Stimulated activated CD8-positive, alpha-beta memory T cell treated with anti-CD3 and anti-CD28 coated beads, Interleukin-4, amount 100 ng/mL, for 48 hours (primary cell): ENCODE measurements at regions not wholly inside any gene's neighbourhood (a gene's known extent, or its start where the extent isn't known, plus 50 kb on each side); places are given as distances from the start of the nearest gene placed in this dataset.

Experiments
- DNase-seq: peaks from one replicate; pipeline ENCODE4 v3.0.0-alpha.2; 2020

- DNase-seq, result no peak
These were observed 267.7 kb downstream of the BCL11A start for GRCh38 chr2:60285626-60286316.

GRCh38 chr2:60283626-60284025, 269.8 kb downstream of the BCL11A start:
- DNase-seq, result no peak

- DNase-seq, result no peak
These were observed 270.6 kb downstream of the BCL11A start for GRCh38 chr2:60282886-60283285.

GRCh38 chr2:60281730-60282129, 271.7 kb downstream of the BCL11A start:
- DNase-seq, result no peak

GRCh38 chr2:60280238-60280637, 273.2 kb downstream of the BCL11A start:
- no peak for DNase-seq

- DNase-seq, result no peak
These were observed 274.5 kb downstream of the BCL11A start for GRCh38 chr2:60278906-60279305.

GRCh38 chr2:60275958-60276357, 277.5 kb downstream of the BCL11A start:
- no peak for DNase-seq

- no peak for DNase-seq
These were observed 279.6 kb downstream of the BCL11A start for GRCh38 chr2:60273836-60274235.

GRCh38 chr2:60271713-60272112, 281.7 kb downstream of the BCL11A start:
- DNase-seq, result no peak

- no peak for DNase-seq
These were observed 282.3 kb downstream of the BCL11A start for GRCh38 chr2:60271131-60271530.

- no peak for DNase-seq
These were observed 284.8 kb downstream of the BCL11A start for GRCh38 chr2:60268661-60269060.

- no peak for DNase-seq
These were observed 285.4 kb downstream of the BCL11A start for GRCh38 chr2:60268032-60268431.

GRCh38 chr2:60267122-60267521, 286.3 kb downstream of the BCL11A start:
- no peak for DNase-seq

- no peak for DNase-seq
These were observed 291.3 kb downstream of the BCL11A start for GRCh38 chr2:60262178-60262577.

- DNase-seq, result no peak
These were observed 292.7 kb downstream of the BCL11A start for GRCh38 chr2:60260639-60261296.

GRCh38 chr2:60259781-60260180, 293.7 kb downstream of the BCL11A start:
- DNase-seq, result no peak

GRCh38 chr2:60252581-60253150, 300.8 kb downstream of the BCL11A start:
- DNase-seq, result no peak

- DNase-seq, result no peak
These were observed 302.2 kb downstream of the BCL11A start for GRCh38 chr2:60251247-60251646.

GRCh38 chr2:60249879-60250278, 303.6 kb downstream of the BCL11A start:
- DNase-seq, result no peak

GRCh38 chr2:60247471-60247870, 306.0 kb downstream of the BCL11A start:
- DNase-seq, result no peak

GRCh38 chr2:60246583-60246982, 306.9 kb downstream of the BCL11A start:
- DNase-seq, result no peak

- no peak for DNase-seq
These were observed 319.0 kb downstream of the BCL11A start for GRCh38 chr2:60234274-60234986.

- no peak for DNase-seq
These were observed 322.9 kb downstream of the BCL11A start for GRCh38 chr2:60230596-60230995.

GRCh38 chr2:60230037-60230436, 323.4 kb downstream of the BCL11A start:
- no peak for DNase-seq
